AG04449 (cell line): ENCODE measurements at regions not wholly inside any gene's neighbourhood (a gene's known extent, or its start where the extent isn't known, plus 50 kb on each side); places are given as distances from the start of the nearest gene placed in this dataset.

Experiments used
- CTCF ChIA-PET: fragments of 350-600 bp; formaldehyde crosslinking; extraction: SDS; loops from one replicate; lab custom pipeline; 2021; ENCODE audit warnings: antibody characterized with exemption; lab: Yijun Ruan, JAX
- POLR2A ChIA-PET: fragments of 400-600, 350-600 bp; formaldehyde crosslinking; extraction: SDS; loops from one replicate; lab custom pipeline; 2020; ENCODE audit warnings: antibody characterized with exemption, inconsistent platforms; lab: Yijun Ruan, JAX
- DNase-seq: peaks from one replicate; pipeline ENCODE4 v3.0.0-alpha.2; 2010; ENCODE audit warnings: low read depth, low spot score
- H3K4me3 ChIP-seq: 2 replicates; pipeline ENCODE4 v1.5.1; 2011; ENCODE audit warnings: low read depth, mild to moderate bottlenecking, control low read depth, low read length
- TF ChIP-seq, protein P1 (sequence below): IDR thresholded peaks from one replicate; pipeline ENCODE4 v1.5.1; 2011; ENCODE audit warnings: mild to moderate bottlenecking, moderate library complexity, low read length, control low read depth, inconsistent platforms; ENCODE audit not compliant: insufficient read depth; ENCODE audit errors: missing control alignments

DNA sequence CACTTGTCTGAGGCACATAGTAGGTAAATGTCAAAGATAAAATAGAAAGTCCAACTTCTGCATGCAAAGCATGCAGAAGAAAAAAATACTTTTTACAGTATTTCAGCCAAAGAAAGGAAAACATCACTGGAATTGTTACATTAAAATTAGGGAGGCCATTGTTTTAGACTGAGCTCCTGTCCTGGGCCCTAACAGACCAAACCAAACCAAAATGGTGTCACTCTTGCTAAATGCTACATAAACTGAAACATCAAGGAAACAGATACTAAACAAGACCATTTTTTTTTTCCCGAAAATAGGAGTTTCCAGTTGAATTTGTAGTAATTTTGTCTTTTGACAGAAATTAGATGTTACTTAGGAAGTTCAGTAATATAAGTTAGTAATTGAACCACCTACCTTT, 508.8 kb downstream of the DSC3 start:
- H3K4me3 ChIP-seq, result no peak overlapping the region
- ChIA-PET POLR2A (no interaction called here), CTCF (no interaction called here)

DNA sequence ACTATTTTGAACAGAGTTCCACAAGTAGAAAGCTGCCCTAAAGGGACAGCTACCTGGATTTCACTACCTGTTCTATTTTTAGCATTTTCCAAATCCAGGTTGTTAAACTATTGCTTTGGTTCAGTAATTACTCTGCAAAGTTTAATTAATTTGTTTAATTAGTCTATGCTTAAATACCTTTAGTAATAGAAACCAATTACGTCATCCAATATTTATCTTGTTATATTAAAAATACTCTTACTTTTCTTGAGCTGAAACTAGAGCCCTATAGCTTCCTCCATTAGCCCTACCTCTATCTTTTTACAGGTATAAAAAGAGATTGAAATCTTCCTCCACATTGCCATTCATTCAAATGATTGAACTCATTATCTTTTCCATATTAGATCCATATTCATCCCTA, 514.6 kb downstream of the DSC3 start:
- ChIA-PET CTCF (no interaction called here), POLR2A (no interaction called here)
- DNase-seq, result no peak
- no peak overlapping the region for H3K4me3 ChIP-seq
- TF ChIP-seq, protein P1, sequence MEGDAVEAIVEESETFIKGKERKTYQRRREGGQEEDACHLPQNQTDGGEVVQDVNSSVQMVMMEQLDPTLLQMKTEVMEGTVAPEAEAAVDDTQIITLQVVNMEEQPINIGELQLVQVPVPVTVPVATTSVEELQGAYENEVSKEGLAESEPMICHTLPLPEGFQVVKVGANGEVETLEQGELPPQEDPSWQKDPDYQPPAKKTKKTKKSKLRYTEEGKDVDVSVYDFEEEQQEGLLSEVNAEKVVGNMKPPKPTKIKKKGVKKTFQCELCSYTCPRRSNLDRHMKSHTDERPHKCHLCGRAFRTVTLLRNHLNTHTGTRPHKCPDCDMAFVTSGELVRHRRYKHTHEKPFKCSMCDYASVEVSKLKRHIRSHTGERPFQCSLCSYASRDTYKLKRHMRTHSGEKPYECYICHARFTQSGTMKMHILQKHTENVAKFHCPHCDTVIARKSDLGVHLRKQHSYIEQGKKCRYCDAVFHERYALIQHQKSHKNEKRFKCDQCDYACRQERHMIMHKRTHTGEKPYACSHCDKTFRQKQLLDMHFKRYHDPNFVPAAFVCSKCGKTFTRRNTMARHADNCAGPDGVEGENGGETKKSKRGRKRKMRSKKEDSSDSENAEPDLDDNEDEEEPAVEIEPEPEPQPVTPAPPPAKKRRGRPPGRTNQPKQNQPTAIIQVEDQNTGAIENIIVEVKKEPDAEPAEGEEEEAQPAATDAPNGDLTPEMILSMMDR, result no peak

More for the DNA sequence above, 508.8 kb downstream of the DSC3 start:
- no peak for DNase-seq
- TF ChIP-seq, protein P1, result no peak

DNA sequence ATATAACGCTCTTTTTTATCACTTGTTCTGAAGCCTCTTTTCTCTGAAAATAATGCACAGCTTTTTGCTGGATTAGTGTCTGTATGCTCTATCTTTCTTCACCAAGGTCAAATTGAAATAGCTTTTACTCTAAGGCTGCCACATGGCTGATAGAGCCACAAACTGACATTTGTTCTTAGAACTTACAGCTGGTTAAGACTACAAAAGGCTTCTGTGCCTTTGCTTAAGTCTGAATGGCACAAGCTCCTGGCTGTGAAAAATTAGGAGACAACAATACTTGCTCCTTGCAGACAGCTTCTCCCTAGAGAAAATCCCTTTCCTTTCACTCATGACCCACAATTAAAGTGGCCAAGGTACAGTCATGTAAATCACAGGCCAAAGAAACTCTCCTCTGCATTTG, 515.3 kb downstream of the DSC3 start:
- TF ChIP-seq, protein P1, result no peak
- ChIA-PET POLR2A (no interaction called here), CTCF (no interaction called here)
- no peak overlapping the region for H3K4me3 ChIP-seq
- no peak for DNase-seq

DNA sequence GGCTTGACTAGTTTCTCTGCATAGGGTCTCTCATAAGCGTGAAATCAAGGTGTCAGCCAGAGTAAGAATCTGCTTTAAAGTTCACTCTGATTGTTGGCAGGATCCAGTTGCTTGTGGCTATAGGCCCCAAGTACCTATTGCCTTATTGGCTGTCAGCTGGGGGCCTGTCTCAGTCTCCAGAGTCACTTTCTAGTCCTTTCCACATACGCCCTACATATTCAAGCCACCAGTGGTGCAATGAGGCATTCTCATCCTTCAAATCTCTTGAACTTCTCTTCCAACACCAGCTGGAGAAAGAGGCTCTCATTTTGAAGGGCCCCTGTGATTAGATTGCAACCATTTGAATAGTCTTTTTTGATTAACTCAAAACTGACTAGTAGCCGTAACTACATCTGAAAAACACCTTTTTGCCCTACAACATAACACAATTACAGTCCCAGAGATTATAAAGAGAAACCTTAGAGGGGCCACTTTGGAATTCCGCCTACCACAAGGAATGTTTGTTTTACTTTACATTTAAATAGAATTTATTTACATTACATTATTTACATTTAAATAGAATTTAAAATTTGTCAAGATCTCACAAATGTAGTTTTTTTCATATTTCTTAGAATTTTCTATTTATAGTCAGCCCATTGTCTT, 520.1 kb downstream of the DSC3 start:
- DNase-seq, result no peak
- TF ChIP-seq, protein P1, result no peak
- H3K4me3 ChIP-seq, result no peak overlapping the region
- CTCF ChIA-PET, result no interaction called here
- POLR2A ChIA-PET, result no interaction called here

DNA sequence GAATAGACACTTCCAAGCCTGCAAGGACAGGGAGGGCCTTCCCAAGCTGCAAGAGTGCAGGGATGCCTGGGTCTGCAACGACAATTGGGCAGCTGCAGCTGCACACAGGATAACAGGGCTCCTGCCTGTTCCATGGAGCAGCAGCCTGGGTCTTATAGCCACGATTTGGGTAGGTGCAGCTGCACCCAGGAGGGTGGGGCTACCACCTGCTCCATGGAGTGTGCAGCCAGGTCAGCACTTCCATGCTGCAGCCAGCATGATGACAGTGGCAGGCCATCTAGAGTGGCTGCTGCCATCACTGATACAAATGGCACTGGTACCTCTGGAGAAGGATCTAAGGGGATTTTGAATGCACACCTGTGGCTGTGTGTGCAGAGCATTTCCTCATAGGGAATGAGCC, 528.5 kb downstream of the DSC3 start:
- no peak overlapping the region for H3K4me3 ChIP-seq
- TF ChIP-seq, protein P1, result no peak
- POLR2A ChIA-PET, result no interaction called here
- DNase-seq, result no peak
- CTCF ChIA-PET, result no interaction called here

DNA sequence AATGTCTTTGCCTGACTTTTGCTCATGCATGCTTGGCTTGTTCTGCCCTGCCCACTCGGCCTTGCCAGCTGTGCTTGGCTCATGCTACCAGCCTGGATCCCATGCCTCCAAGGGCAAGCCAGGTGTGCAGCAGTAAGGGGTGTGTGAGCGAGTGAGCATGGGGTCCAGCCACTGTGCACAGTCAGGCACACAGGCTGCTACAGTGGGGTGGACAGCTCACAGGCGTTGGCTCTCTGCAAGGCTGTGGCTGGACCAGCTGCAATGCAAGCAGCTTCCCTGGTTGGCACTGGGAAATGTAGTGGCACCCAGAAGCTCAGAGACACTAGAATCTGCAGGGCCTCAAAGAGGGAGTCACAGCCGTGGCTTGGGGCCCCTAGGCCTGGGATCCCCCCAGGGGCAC, 529.7 kb downstream of the DSC3 start:
- TF ChIP-seq, protein P1, result no peak
- POLR2A ChIA-PET, result no interaction called here

More for the DNA sequence above, 529.7 kb downstream of the DSC3 start:
- H3K4me3 ChIP-seq, result no peak overlapping the region
- CTCF ChIA-PET, result no interaction called here
- DNase-seq, result no peak
